DND-41 (cell line): ENCODE measurements at regions not wholly inside any gene's neighbourhood (a gene's known extent, or its start where the extent isn't known, plus 50 kb on each side); places are given as distances from the start of the nearest gene placed in this dataset.

ENCODE experiments used
- ATAC-seq: fragments of 200-7000 bp; cut with Tn5 transposase; 3 replicates; pipeline ENCODE4 v1.9.1; 2021; ENCODE audit warnings: low read depth; ENCODE audit not compliant: insufficient read depth
- DNase-seq: peaks from one replicate; pipeline ENCODE4 v3.0.0-alpha.2; 2020
- H2AFZ ChIP-seq: 2 replicates; pipeline ENCODE4 v1.6.0; 2012; ENCODE audit warnings: low read depth, low read length
- H3K27ac ChIP-seq: 2 replicates; pipeline ENCODE4 v1.5.1; 2012; ENCODE audit warnings: low read length, inconsistent platforms
- H3K27me3 ChIP-seq: fragments of 200-600 bp; sonication (generic); 2 replicates; pipeline ENCODE4 v1.6.0; 2012; ENCODE audit warnings: low read length, mild to moderate bottlenecking, inconsistent platforms; ENCODE audit not compliant: insufficient read depth, poor library complexity
- H3K36me3 ChIP-seq: 2 replicates; pipeline ENCODE4 v1.5.1; 2012; ENCODE audit warnings: low read length, inconsistent platforms; ENCODE audit not compliant: insufficient read depth
- H3K4me1 ChIP-seq: 2 replicates; pipeline ENCODE4 v1.5.1; 2012; ENCODE audit warnings: mild to moderate bottlenecking, low read length; ENCODE audit not compliant: insufficient read depth
- H3K4me2 ChIP-seq: 2 replicates; pipeline ENCODE4 v1.6.0; 2012; ENCODE audit warnings: mild to moderate bottlenecking, moderate library complexity, low read length, inconsistent platforms; ENCODE audit not compliant: insufficient read depth
- H3K4me3 ChIP-seq, 2 experiments: fragments of 200-600 bp in 1 of 2; shearing (Covaris generic) in 1 of 2; 2 replicates each; pipeline ENCODE4 v1.5.1; 2012 to 2016; ENCODE audit warnings: inconsistent platforms in 2 of 2, low read length in 2 of 2, mild to moderate bottlenecking in 2 of 2, low read depth in 1 of 2, moderate library complexity in 1 of 2
- H3K79me2 ChIP-seq: 2 replicates; pipeline ENCODE4 v1.6.0; 2012; ENCODE audit warnings: low read length, inconsistent platforms; ENCODE audit not compliant: insufficient read depth
- H3K9ac ChIP-seq: 2 replicates; pipeline ENCODE4 v1.6.0; 2012; ENCODE audit warnings: low read depth, mild to moderate bottlenecking, inconsistent platforms, low read length, moderate library complexity
- H3K9me3 ChIP-seq: 2 replicates; pipeline ENCODE4 v1.5.1; 2012; ENCODE audit warnings: low read length, moderate library complexity, mild to moderate bottlenecking, inconsistent platforms; ENCODE audit not compliant: insufficient read depth, severe bottlenecking
- H4K20me1 ChIP-seq: 2 replicates; pipeline ENCODE4 v1.6.0; 2012; ENCODE audit warnings: low read length; ENCODE audit not compliant: insufficient read depth
- EZH2 ChIP-seq: IDR thresholded peaks from 3 replicates; pipeline ENCODE4 v1.6.1; 2012; ENCODE audit warnings: borderline replicate concordance, low read depth, mild to moderate bottlenecking, moderate library complexity, low read length, inconsistent platforms; ENCODE audit not compliant: severe bottlenecking
- TF ChIP-seq, protein P1 (sequence below): IDR thresholded peaks from 2 replicates; pipeline ENCODE4 v1.5.1; 2012; ENCODE audit warnings: borderline replicate concordance, low read length, moderate library complexity, mild to moderate bottlenecking; ENCODE audit not compliant: poor library complexity, severe bottlenecking; ENCODE audit errors: extremely low read depth

DNA sequence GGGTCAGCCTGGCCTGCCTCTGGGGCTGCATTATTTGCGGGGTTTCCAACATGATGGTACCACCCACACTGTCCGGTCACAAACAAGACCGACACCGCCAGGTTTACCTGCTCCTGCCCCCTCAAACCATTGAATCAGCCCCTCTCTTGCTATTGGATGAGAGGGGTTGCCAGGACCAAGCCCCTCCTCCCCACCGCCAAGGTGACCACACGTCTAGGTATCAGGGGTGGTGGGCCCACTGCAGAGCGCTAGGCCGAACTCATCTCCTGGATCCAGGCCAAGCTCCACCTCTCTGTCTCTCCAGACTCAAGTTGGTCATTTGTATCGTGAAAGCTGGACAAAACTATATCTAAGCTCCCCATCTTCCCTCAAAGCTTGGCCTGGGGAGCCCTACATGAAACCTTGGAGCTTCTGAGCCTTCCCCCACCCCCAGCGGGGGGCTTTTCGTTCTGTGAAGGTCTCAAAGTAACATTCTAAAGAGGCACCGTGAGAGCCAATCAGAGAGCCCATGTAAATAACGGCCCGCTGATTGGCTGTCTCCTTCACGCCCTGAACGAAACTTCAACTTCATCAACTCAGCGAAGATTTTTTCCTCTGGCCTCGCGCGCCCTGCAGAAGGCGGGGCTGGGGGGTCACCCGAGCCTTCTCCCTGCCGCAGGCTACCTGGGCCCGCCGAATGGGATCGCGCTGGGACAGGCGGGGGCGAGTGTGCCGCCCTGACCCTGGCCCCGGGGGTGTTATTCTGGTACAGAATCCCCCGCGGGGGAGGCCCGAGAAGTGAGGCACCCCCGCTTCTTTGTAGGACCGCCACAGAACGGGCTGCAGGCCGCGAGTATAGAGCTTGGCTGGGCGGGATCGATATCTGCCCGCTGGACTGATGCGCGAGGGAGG, 49.6 kb upstream of the PSD2 start:
- peaks cover 36% of the 10 kb centered on the region for H3K4me1 ChIP-seq
- no peak for DNase-seq
- ATAC-seq: no peak
- H3K4me3 ChIP-seq: peak overlapping the region in 1 of 2 experiments; percentile 48; a peak in 1 of 4 replicates
- H3K27ac ChIP-seq: peak overlapping the region; percentile 70; the same call in 1 of the 2 replicates
- TF ChIP-seq, protein P1, sequence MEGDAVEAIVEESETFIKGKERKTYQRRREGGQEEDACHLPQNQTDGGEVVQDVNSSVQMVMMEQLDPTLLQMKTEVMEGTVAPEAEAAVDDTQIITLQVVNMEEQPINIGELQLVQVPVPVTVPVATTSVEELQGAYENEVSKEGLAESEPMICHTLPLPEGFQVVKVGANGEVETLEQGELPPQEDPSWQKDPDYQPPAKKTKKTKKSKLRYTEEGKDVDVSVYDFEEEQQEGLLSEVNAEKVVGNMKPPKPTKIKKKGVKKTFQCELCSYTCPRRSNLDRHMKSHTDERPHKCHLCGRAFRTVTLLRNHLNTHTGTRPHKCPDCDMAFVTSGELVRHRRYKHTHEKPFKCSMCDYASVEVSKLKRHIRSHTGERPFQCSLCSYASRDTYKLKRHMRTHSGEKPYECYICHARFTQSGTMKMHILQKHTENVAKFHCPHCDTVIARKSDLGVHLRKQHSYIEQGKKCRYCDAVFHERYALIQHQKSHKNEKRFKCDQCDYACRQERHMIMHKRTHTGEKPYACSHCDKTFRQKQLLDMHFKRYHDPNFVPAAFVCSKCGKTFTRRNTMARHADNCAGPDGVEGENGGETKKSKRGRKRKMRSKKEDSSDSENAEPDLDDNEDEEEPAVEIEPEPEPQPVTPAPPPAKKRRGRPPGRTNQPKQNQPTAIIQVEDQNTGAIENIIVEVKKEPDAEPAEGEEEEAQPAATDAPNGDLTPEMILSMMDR: no peak
- TF ChIP-seq EZH2: no peak
- no peaks in the 10 kb centered on the region for H3K9me3 ChIP-seq
- 0 out of 2 replicates have a peak, but pooled peaks cover 3% of the 10 kb centered on the region for H4K20me1 ChIP-seq
- no peak overlapping the region for H2AFZ ChIP-seq
- peak overlapping the region; percentile 53; the same call in 1 of the 2 replicates for H3K9ac ChIP-seq
- no peaks in the 10 kb centered on the region for H3K27me3 ChIP-seq
- peak overlapping the region; percentile 61 for H3K4me2 ChIP-seq
- no peaks in the 10 kb centered on the region for H3K79me2 ChIP-seq
- no peaks in the 10 kb centered on the region for H3K36me3 ChIP-seq
